ENCODE measurements at regions not wholly inside any gene's neighbourhood (a gene's known extent, or its start where the extent isn't known, plus 50 kb on each side); places are given as distances from the start of the nearest gene placed in this dataset.

GRCh38 chr13:59356607-59357006 is 807.1 kb downstream of the DIAPH3 start:
- H3K27me3 ChIP-seq (replicated peaks; ENCODE audit: insufficient read depth) = no peaks in the 10 kb centered on the region
- no peaks in the 10 kb centered on the region for H3K36me3 ChIP-seq
- DNase-seq (ENCODE audit: low spot score) (no peak), ATAC-seq (ENCODE audit: insufficient number of reproducible peaks, low FRiP score, low read depth) (no peak)
- no peak for TF ChIP-seq CTCF (IDR thresholded peaks at IDR 0.05)
- no peaks in the 10 kb centered on the region for H3K4me1 ChIP-seq (ENCODE audit: control insufficient read depth in 1 of 2, low read depth in 2 of 2)
- no peaks in the 10 kb centered on the region for H3K9me3 ChIP-seq
- no peak overlapping the region for H3K27ac ChIP-seq
- H3K4me3 ChIP-seq = peak overlapping the region; percentile 22

- H3K27ac ChIP-seq = no peak overlapping the region
- DNase-seq (ENCODE audit: low spot score) (no peak), ATAC-seq (ENCODE audit: insufficient number of reproducible peaks, low FRiP score, low read depth) (no peak)
- H3K4me3 ChIP-seq = no peak overlapping the region
- TF ChIP-seq CTCF (IDR thresholded peaks at IDR 0.05) = no peak
- no peaks in the 10 kb centered on the region for H3K4me1 ChIP-seq (ENCODE audit: control insufficient read depth in 1 of 2, low read depth in 2 of 2)
- no peaks in the 10 kb centered on the region for H3K27me3 ChIP-seq (replicated peaks; ENCODE audit: insufficient read depth)
- H3K9me3 ChIP-seq = no peaks in the 10 kb centered on the region
- no peaks in the 10 kb centered on the region for H3K36me3 ChIP-seq
Observed at GRCh38 chr13:59358014-59358413, 805.7 kb downstream of the DIAPH3 start.

GRCh38 chr13:59360108-59360507 is 803.6 kb downstream of the DIAPH3 start:
- TF ChIP-seq CTCF (IDR thresholded peaks at IDR 0.05) = no peak
- H3K36me3 ChIP-seq = no peaks in the 10 kb centered on the region
- ATAC-seq (ENCODE audit: insufficient number of reproducible peaks, low FRiP score, low read depth) (no peak), DNase-seq (ENCODE audit: low spot score) (no peak)
- no peaks in the 10 kb centered on the region for H3K4me1 ChIP-seq (ENCODE audit: control insufficient read depth in 1 of 2, low read depth in 2 of 2)
- H3K9me3 ChIP-seq = no peaks in the 10 kb centered on the region
- H3K27ac ChIP-seq = no peak overlapping the region
- H3K4me3 ChIP-seq = no peak overlapping the region
- H3K27me3 ChIP-seq (replicated peaks; ENCODE audit: insufficient read depth) = no peaks in the 10 kb centered on the region

- no peak for ATAC-seq (ENCODE audit: insufficient number of reproducible peaks, low FRiP score, low read depth)
- H3K9me3 ChIP-seq = no peaks in the 10 kb centered on the region
- H3K27me3 ChIP-seq (replicated peaks; ENCODE audit: insufficient read depth) = no peaks in the 10 kb centered on the region
- H3K4me1 ChIP-seq (ENCODE audit: control insufficient read depth in 1 of 2, low read depth in 2 of 2) = no peaks in the 10 kb centered on the region
- DNase-seq (ENCODE audit: low spot score) = no peak
- no peak overlapping the region for H3K4me3 ChIP-seq
- no peaks in the 10 kb centered on the region for H3K36me3 ChIP-seq
- H3K27ac ChIP-seq = no peak overlapping the region
- TF ChIP-seq CTCF (IDR thresholded peaks at IDR 0.05) = no peak
Observed at GRCh38 chr13:59360916-59361315, 802.8 kb downstream of the DIAPH3 start.

- Histone ChIP-seq H3K4me1 (ENCODE audit: control insufficient read depth in 1 of 2, low read depth in 2 of 2) (no peaks in the 10 kb centered on the region), H3K9me3 (no peaks in the 10 kb centered on the region), H3K36me3 (no peaks in the 10 kb centered on the region), H3K27ac (no peak overlapping the region), H3K4me3 (no peak overlapping the region), H3K27me3 (replicated peaks; ENCODE audit: insufficient read depth) (no peaks in the 10 kb centered on the region)
- no peak for DNase-seq (ENCODE audit: low spot score)
- no peak for TF ChIP-seq CTCF (IDR thresholded peaks at IDR 0.05)
- ATAC-seq (ENCODE audit: insufficient number of reproducible peaks, low FRiP score, low read depth) = no peak
Observed at GRCh38 chr13:59363313-59363712, 800.4 kb downstream of the DIAPH3 start.

All from thoracic aorta (tissue), 2 donors.